Activated B cell treated with CpG ODN at 0.5 μM for 24 hours (primary cell): ENCODE measurements at regions not wholly inside any gene's neighbourhood (a gene's known extent, or its start where the extent isn't known, plus 50 kb on each side); places are given as distances from the start of the nearest gene placed in this dataset.

Source experiments
- ATAC-seq: fragments of 200-7000 bp; cut with Tn5 transposase; one replicate; pipeline ENCODE4 v1.10.0; 2021; ENCODE audit warnings: low read depth, mild to moderate bottlenecking, moderate library complexity
- CTCF ChIA-PET: fragments of 350-600 bp; sonication (Branson Sonifier 250); formaldehyde crosslinking; loops from one replicate; lab custom pipeline; 2021; ENCODE audit warnings: antibody characterized with exemption; lab: Charles Lee
- POLR2A ChIA-PET: fragments of 350-600 bp; sonication (Branson Sonifier 250); formaldehyde crosslinking; loops from one replicate; lab custom pipeline; 2021; ENCODE audit warnings: antibody characterized with exemption; lab: Charles Lee
- DNase-seq: peaks from one replicate; pipeline ENCODE4 v3.0.0; 2022
- H3K27ac Mint-ChIP-seq: one replicate; pipeline ENCODE4 v1.8.0; 2020; ENCODE audit warnings: mixed read lengths
- H3K27me3 Mint-ChIP-seq: one replicate; pipeline ENCODE4 v1.8.0; 2021; ENCODE audit warnings: mixed read lengths
- H3K36me3 Mint-ChIP-seq: one replicate; pipeline ENCODE4 v1.8.0; 2021; ENCODE audit warnings: low read depth, mixed read lengths
- H3K4me1 Mint-ChIP-seq: one replicate; pipeline ENCODE4 v1.8.0; 2021; ENCODE audit warnings: mixed read lengths
- H3K4me3 Mint-ChIP-seq: one replicate; pipeline ENCODE4 v1.8.0; 2020; ENCODE audit warnings: mild to moderate bottlenecking, mixed read lengths
- H3K9me3 Mint-ChIP-seq: one replicate; pipeline ENCODE4 v1.8.0; 2020; ENCODE audit warnings: mixed read lengths
- intact Hi-C: fragments of 100-400 bp; cut with micrococcal nuclease; formaldehyde crosslinking; loops from one replicate; pipeline ENCODE4 v1.15.1; 2024
- TF ChIP-seq, protein P1 (sequence below): fragments of 200-600 bp; IDR thresholded peaks from one replicate; pipeline ENCODE4 v1.8.0; 2022; ENCODE audit warnings: antibody characterized with exemption, mild to moderate bottlenecking

DNA sequence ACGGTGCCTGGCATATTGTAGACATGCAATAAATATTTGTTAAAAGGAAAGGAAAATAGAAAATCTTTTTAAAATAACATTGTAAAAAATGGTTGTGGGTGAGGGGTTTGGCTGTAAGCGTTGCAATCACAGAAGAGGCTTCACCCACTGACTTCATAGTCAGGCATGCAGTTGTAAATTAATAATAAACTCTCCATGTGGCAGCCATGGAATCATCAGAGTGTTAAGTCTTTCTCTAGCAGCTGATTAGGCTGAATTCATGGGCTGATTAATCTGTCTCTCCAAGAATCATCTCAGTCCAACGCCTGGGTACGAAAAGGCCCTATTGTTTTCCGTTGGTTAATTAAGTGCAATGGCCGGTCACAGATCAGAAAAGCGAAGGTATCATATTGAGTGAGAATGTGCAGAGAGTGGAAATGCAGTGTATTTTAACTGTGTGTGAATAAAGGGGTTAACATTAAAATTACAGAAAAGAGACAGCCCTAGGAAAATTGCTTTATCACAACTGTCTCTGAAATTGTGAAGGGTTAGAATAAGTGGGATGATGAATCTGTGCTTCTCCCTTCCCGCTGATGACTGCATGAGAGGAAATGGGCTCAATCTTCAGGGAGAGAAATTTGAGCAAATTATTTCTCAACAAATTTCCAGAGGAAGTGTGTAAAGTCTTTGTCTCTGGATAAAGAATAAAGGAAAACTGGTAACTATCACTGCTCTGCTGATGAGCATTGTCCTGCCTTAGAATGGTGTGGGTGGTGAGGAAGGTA lies 269.0 kb downstream of the FAM76B start:
- POLR2A ChIA-PET, result no interaction called here
- intact Hi-C loops, result no loop called here
- Mint-ChIP-seq H3K36me3 (no peaks in the 10 kb centered on the region), H3K4me1 (no peaks in the 10 kb centered on the region), H3K9me3 (no peaks in the 10 kb centered on the region), H3K4me3 (no peak overlapping the region), H3K27ac (no peak overlapping the region), H3K27me3 (no peaks in the 10 kb centered on the region)
- ATAC-seq (no peak), DNase-seq (no peak)
- TF ChIP-seq, protein P1, sequence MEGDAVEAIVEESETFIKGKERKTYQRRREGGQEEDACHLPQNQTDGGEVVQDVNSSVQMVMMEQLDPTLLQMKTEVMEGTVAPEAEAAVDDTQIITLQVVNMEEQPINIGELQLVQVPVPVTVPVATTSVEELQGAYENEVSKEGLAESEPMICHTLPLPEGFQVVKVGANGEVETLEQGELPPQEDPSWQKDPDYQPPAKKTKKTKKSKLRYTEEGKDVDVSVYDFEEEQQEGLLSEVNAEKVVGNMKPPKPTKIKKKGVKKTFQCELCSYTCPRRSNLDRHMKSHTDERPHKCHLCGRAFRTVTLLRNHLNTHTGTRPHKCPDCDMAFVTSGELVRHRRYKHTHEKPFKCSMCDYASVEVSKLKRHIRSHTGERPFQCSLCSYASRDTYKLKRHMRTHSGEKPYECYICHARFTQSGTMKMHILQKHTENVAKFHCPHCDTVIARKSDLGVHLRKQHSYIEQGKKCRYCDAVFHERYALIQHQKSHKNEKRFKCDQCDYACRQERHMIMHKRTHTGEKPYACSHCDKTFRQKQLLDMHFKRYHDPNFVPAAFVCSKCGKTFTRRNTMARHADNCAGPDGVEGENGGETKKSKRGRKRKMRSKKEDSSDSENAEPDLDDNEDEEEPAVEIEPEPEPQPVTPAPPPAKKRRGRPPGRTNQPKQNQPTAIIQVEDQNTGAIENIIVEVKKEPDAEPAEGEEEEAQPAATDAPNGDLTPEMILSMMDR, result no peak
- CTCF ChIA-PET, result no interaction called here

DNA sequence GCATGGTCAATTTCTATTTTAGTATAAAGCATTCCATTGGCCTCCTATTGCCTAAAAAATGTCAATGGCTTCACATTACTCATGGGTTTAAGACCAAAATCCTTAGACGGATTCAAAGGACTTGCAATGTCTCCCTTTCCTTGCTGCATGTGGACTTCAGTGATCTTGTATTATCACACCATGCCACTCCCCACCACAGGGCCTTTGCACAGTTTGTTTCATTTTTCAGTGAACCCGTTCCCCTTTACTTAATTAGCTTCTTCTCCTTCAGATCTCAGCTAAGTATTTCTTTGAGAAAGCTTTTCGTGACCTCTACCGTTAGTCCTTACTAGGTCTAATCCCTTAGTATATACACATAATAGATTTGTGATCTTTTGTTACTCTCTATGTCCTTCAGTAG lies 269.7 kb downstream of the FAM76B start:
- TF ChIP-seq, protein P1, result no peak

DNA sequence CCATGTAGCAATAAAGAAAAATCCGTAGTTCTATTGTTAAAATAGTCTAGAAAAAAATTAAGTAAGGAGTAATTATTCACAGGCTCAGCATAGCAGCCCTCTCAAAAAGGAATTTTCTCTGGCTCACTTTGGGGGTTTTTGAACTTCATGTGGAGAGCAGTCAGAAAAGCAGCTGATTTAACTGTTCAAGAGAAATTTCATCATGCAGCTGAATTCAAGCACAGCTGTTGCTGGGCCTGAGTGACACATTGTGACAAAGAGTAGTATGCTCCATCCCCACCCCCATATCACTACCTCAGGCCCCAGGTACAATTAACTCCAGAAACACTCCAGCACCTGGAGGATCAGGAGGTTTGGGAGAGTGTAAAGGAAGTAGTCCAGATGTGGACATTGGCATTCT lies 272.1 kb downstream of the FAM76B start:
- Mint-ChIP-seq H3K9me3 (no peaks in the 10 kb centered on the region), H3K36me3 (no peaks in the 10 kb centered on the region), H3K27ac (no peak overlapping the region), H3K27me3 (no peaks in the 10 kb centered on the region), H3K4me3 (no peak overlapping the region), H3K4me1 (no peaks in the 10 kb centered on the region)
- no peak for ATAC-seq
- TF ChIP-seq, protein P1, result no peak
- intact Hi-C loops, result no loop called here
- CTCF ChIA-PET, result no interaction called here
- no peak for DNase-seq
- POLR2A ChIA-PET, result no interaction called here

More for the DNA sequence above, 269.7 kb downstream of the FAM76B start:
- intact Hi-C loops, result no loop called here
- POLR2A ChIA-PET, result no interaction called here
- CTCF ChIA-PET, result no interaction called here
- no peak overlapping the region for H3K4me3 Mint-ChIP-seq
- DNase-seq (no peak), ATAC-seq (no peak)
- H3K9me3 Mint-ChIP-seq, result no peaks in the 10 kb centered on the region
- H3K27me3 Mint-ChIP-seq, result no peaks in the 10 kb centered on the region
- no peaks in the 10 kb centered on the region for H3K4me1 Mint-ChIP-seq
- no peaks in the 10 kb centered on the region for H3K36me3 Mint-ChIP-seq
- H3K27ac Mint-ChIP-seq, result no peak overlapping the region

DNA sequence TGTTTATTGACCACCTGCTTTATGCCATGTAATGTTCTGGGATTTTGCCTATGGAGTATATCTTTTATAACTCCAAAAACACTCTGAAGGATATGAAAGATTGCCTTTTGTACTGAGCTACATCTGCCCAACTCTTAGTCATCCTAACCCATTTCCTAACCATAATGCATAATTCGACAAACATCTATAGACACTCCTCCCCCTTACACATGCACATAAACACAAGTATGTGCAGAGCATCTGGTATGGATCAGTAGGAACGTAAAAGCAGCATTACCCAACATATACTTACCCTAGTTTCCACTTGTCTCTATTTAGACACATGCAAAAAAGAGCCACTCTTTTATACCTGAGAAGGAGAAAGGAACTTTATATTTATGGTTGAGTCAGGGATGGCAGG lies 272.8 kb downstream of the FAM76B start:
- ATAC-seq (no peak), DNase-seq (no peak)
- ChIA-PET CTCF (no interaction called here), POLR2A (no interaction called here)
- TF ChIP-seq, protein P1, result no peak
- no peak overlapping the region for H3K4me3 Mint-ChIP-seq
- intact Hi-C loops, result no loop called here
- no peaks in the 10 kb centered on the region for H3K27me3 Mint-ChIP-seq
- H3K4me1 Mint-ChIP-seq, result no peaks in the 10 kb centered on the region
- no peaks in the 10 kb centered on the region for H3K9me3 Mint-ChIP-seq
- no peaks in the 10 kb centered on the region for H3K36me3 Mint-ChIP-seq
- no peak overlapping the region for H3K27ac Mint-ChIP-seq

DNA sequence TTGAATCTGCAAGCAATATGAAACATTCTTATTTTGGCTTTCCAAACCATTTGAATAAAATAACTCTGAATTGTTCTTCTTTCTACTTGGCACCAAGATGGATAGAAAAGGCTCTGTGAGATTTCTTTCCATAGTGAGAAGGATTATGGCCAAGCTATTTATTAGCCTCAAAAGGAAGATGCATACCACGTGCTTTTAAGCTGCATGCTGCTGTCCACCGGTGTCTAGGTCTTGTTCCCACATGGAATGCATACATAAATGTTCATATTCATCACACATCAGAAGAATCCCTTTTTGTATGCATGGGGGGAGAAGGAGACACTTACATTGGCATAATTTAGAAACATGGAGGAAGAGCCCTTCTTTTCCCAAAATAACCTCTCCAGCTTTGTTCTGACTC lies 273.4 kb downstream of the FAM76B start:
- TF ChIP-seq, protein P1, result no peak
- Mint-ChIP-seq H3K27ac (no peak overlapping the region), H3K9me3 (no peaks in the 10 kb centered on the region), H3K4me3 (no peak overlapping the region), H3K4me1 (no peaks in the 10 kb centered on the region), H3K36me3 (no peaks in the 10 kb centered on the region), H3K27me3 (no peaks in the 10 kb centered on the region)
- no peak for DNase-seq
- no peak for ATAC-seq
- POLR2A ChIA-PET, result no interaction called here
- CTCF ChIA-PET, result no interaction called here
- intact Hi-C loops, result no loop called here
